K562 (cell line): ENCODE measurements at regions not wholly inside any gene's neighbourhood (a gene's known extent, or its start where the extent isn't known, plus 50 kb on each side); places are given as distances from the start of the nearest gene placed in this dataset.

Experiments used
- ATAC-seq: fragments of 200-7000 bp; cut with Tn5 transposase; 3 replicates; pipeline ENCODE4 v1.9.1; 2020; ENCODE audit warnings: moderate library complexity
- BruUV-seq: library from RNA; stranded (reverse); fragments of 400-500 nt; replicated peaks from 2 replicates; lab custom pipeline; 2021; lab: Mats Ljungman, UMichigan
- CTCF ChIA-PET: fragments of 300-600 bp; formaldehyde crosslinking; extraction: SDS; loops from one replicate; lab custom pipeline; 2021; ENCODE audit warnings: low intra/inter-chr PET ratio; lab: Yijun Ruan, JAX
- POLR2A ChIA-PET: fragments of 300-600, 350-650 bp; sonication (Branson Sonifier 250); formaldehyde crosslinking; extraction: SDS; loops from one replicate; lab custom pipeline; 2021; ENCODE audit warnings: antibody characterized with exemption, inconsistent platforms; lab: Yijun Ruan, JAX
- DNase-seq, 4 experiments: peaks; one replicate each; pipeline versions ENCODE4 v3.0.0 to v3.0.0-alpha.2; 2011 to 2018; ENCODE audit warnings: low spot score in 3 of 4, mixed read lengths in 3 of 4; ENCODE audit errors: extremely low read depth in 1 of 4
- FAIRE-seq: peaks from 2 replicates; lab custom pipeline; 2011; peaks lifted over from hg19 to GRCh38; lab: Jason Lieb, UNC
- H2AFZ ChIP-seq: 2 replicates; pipeline ENCODE4 v1.6.0; 2011; ENCODE audit warnings: low read depth, low read length, control low read depth, inconsistent platforms
- H3K27ac ChIP-seq: fragments of 200-600 bp; 3 replicates; pipeline ENCODE4 v1.8.0; 2011; ENCODE audit warnings: low read depth, mild to moderate bottlenecking, control low read depth, inconsistent platforms, low read length, moderate library complexity, mixed read lengths; ENCODE audit errors: extremely low read depth
- H3K27me3 ChIP-seq, 2 experiments: fragments of 300-600 bp in 1 of 2; 2 replicates in 1 of 2; 3 replicates in 1 of 2; pipeline versions ENCODE4 v1.6.0 to v1.8.0; 2011; ENCODE audit warnings: inconsistent platforms in 2 of 2, low read length in 2 of 2, mild to moderate bottlenecking in 1 of 2, mixed read lengths in 1 of 2, moderate library complexity in 1 of 2; ENCODE audit not compliant: control insufficient read depth in 2 of 2, insufficient read depth in 2 of 2
- H3K36me3 ChIP-seq: fragments of 300-600 bp; 3 replicates; pipeline ENCODE4 v1.8.0; 2011; ENCODE audit warnings: mild to moderate bottlenecking, low read length, inconsistent platforms; ENCODE audit not compliant: control insufficient read depth, insufficient read depth
- H3K4me1 ChIP-seq, 2 experiments: fragments of 200-600 bp in 1 of 2; replicated peaks in 1 of 2; 2 replicates in 1 of 2; 3 replicates in 1 of 2; pipeline versions ENCODE4 v1.5.1 to v1.8.0; 2011; ENCODE audit warnings: inconsistent platforms in 2 of 2, low read length in 2 of 2, mild to moderate bottlenecking in 1 of 2, mixed read lengths in 1 of 2, moderate library complexity in 1 of 2; ENCODE audit not compliant: control insufficient read depth in 2 of 2, insufficient read depth in 2 of 2
- H3K4me2 ChIP-seq: 2 replicates; pipeline ENCODE4 v1.6.1; 2011; ENCODE audit warnings: low read length, control low read depth, inconsistent platforms, mixed read lengths; ENCODE audit not compliant: insufficient read depth
- H3K4me3 ChIP-seq: fragments of 200-600 bp; sonication (generic), shearing (Covaris generic); 2 replicates; pipeline ENCODE4 v1.5.1; 2016; ENCODE audit warnings: control low read depth, inconsistent platforms
- H3K79me2 ChIP-seq: fragments of 200-600 bp; 3 replicates; pipeline ENCODE4 v1.8.0; 2011; ENCODE audit warnings: low read length, inconsistent platforms; ENCODE audit not compliant: control insufficient read depth, insufficient read depth
- H3K9ac ChIP-seq, 2 experiments: 2 replicates each; pipeline versions ENCODE4 v1.6.0 to v1.6.1; 2011; ENCODE audit warnings: low read depth in 2 of 2, low read length in 2 of 2, control low read depth in 1 of 2, inconsistent platforms in 1 of 2, mild to moderate bottlenecking in 1 of 2, mixed read lengths in 1 of 2; ENCODE audit not compliant: insufficient read depth in 1 of 2
- H3K9me1 ChIP-seq: one replicate; pipeline ENCODE4 v1.6.0; 2011; ENCODE audit warnings: inconsistent platforms, mild to moderate bottlenecking, low read length, moderate library complexity; ENCODE audit not compliant: control insufficient read depth, insufficient read depth
- H3K9me3 ChIP-seq: replicated peaks from 2 replicates; pipeline ENCODE4 v1.5.1; 2011; ENCODE audit warnings: low read depth, low read length, inconsistent platforms; ENCODE audit not compliant: control insufficient read depth, insufficient read depth
- H4K20me1 ChIP-seq: replicated peaks from 2 replicates; pipeline ENCODE4 v1.6.1; 2011; ENCODE audit warnings: low read length, inconsistent platforms, mixed read lengths; ENCODE audit not compliant: control insufficient read depth, insufficient read depth
- BACH1 ChIP-seq: fragments of 200-800 bp; sonication (Bioruptor generic); IDR thresholded peaks from 2 replicates; pipeline ENCODE4 v1.6.1; 2016; ENCODE audit warnings: missing genetic modification characterization, missing compliant biosample characterization
- GTF2E2 ChIP-seq: fragments of 200-800 bp; sonication (Bioruptor generic); IDR thresholded peaks from 2 replicates; pipeline ENCODE4 v1.6.1; 2016; ENCODE audit warnings: missing genetic modification characterization, missing compliant biosample characterization
- HDAC1 ChIP-seq, 2 experiments: fragments of 450-650 bp; IDR thresholded peaks; 2 replicates each; pipeline ENCODE4 v1.6.1; 2016 to 2017; ENCODE audit warnings: inconsistent platforms in 1 of 2, mild to moderate bottlenecking in 1 of 2, moderate library complexity in 1 of 2
- HNRNPLL ChIP-seq: fragments of 200-400 bp; formaldehyde crosslinking; IDR thresholded peaks from 2 replicates; pipeline ENCODE4 v1.6.1; 2017; ENCODE audit warnings: low read length, low read depth, mild to moderate bottlenecking; ENCODE audit not compliant: poor library complexity, severe bottlenecking
- MEF2A ChIP-seq: IDR thresholded peaks from 2 replicates; pipeline ENCODE4 v1.6.1; 2011; ENCODE audit warnings: low read depth, mild to moderate bottlenecking, low read length, moderate library complexity; ENCODE audit not compliant: control insufficient read depth
- PML ChIP-seq: IDR thresholded peaks from 2 replicates; pipeline ENCODE4 v1.6.1; 2012; ENCODE audit warnings: low read length, inconsistent platforms
- RNF2 ChIP-seq: sonication (generic); IDR thresholded peaks from 2 replicates; pipeline ENCODE4 v1.6.1; 2016
- RNF219 ChIP-seq: fragments of 250-450 bp; sonication (Bioruptor Pico); IDR thresholded peaks from 2 replicates; pipeline ENCODE4 v1.5.0; 2022; ENCODE audit warnings: mild to moderate bottlenecking
- TAL1 ChIP-seq: fragments of 450-650 bp; IDR thresholded peaks from 2 replicates; pipeline ENCODE4 v1.6.1; 2016; ENCODE audit warnings: mild to moderate bottlenecking
- ZHX1 ChIP-seq: fragments of 150-350 bp; conservative IDR thresholded peaks from 2 replicates; pipeline ENCODE4 v1.6.1; 2014; ENCODE audit warnings: low read length
- ZNF140 ChIP-seq: fragments of 250-450 bp; sonication (Bioruptor Pico); IDR thresholded peaks from 2 replicates; pipeline ENCODE4 v1.8.0; 2021; ENCODE audit warnings: moderate library complexity, mild to moderate bottlenecking, inconsistent platforms
- ZNF639 ChIP-seq, 2 experiments: fragments of 200-800 bp in 1 of 2; sonication (Bioruptor generic) in 1 of 2; sonication (generic) in 1 of 2; formaldehyde crosslinking in 1 of 2; IDR thresholded peaks in 1 of 2; conservative IDR thresholded peaks in 1 of 2; 2 replicates each; pipeline versions ENCODE4 v1.5.0 to v1.6.1; 2016 to 2020; ENCODE audit warnings: missing compliant biosample characterization in 1 of 2, missing genetic modification characterization in 1 of 2, missing genetic modification reagents in 1 of 2
- ZNF696 ChIP-seq: fragments of 250-450 bp; sonication (Bioruptor Pico); conservative IDR thresholded peaks from 2 replicates; pipeline ENCODE4 v1.4.0; 2020; ENCODE audit warnings: mild to moderate bottlenecking, moderate library complexity
- ZNF780A ChIP-seq: fragments of 250-450 bp; sonication (Bioruptor Pico); IDR thresholded peaks from 2 replicates; pipeline ENCODE4 v1.5.0; 2021; ENCODE audit warnings: mild to moderate bottlenecking
- WGBS: fragments of 100-300 bp; shearing (Covaris generic); methylation state at CpG from one replicate; pipeline ENCODE4 v1.1.6; 2016; ENCODE audit warnings: low coverage, mixed read lengths; ENCODE audit not compliant: insufficient coverage; ENCODE audit errors: missing lambda C conversion rate; 5-methylcytosine and 5-hydroxymethylcytosine counted together
- in situ Hi-C: fragments of 300-500 bp; cut with MboI; formaldehyde crosslinking; loops from 4 replicates; pipeline ENCODE4 v1.15.0; 2018; ENCODE audit warnings: inconsistent platforms, mixed read lengths
- intact Hi-C: fragments of 100-400 bp; cut with micrococcal nuclease; formaldehyde crosslinking; loops from 2 replicates; pipeline ENCODE4 v1.14.2; 2022
- TF ChIP-seq, protein P1 (sequence below): IDR thresholded peaks from 2 replicates; pipeline ENCODE4 v1.6.1; 2012; ENCODE audit warnings: low read depth, low read length, improper control_type of control experiment, borderline replicate concordance

- TF ChIP-seq ZHX1, result no peak
- TF ChIP-seq ZNF696, result no peak
- no peak for TF ChIP-seq ZNF639 (CRISPR knock-in tag; conservative IDR thresholded peaks at IDR 0.05 in 1 of 2, IDR thresholded peaks at IDR 0.05 in 1 of 2)
Observed at GRCh38 chr9:74362423-74362822, 134.7 kb upstream of the RORB start (continued).

- Histone ChIP-seq H4K20me1 (no peaks in the 10 kb centered on the region), H2AFZ (no peak overlapping the region), H3K79me2 (no peaks in the 10 kb centered on the region), H3K4me1 (no peaks in the 10 kb centered on the region), H3K27ac (no peak overlapping the region), H3K36me3 (no peaks in the 10 kb centered on the region), H3K9me3 (no peaks in the 10 kb centered on the region), H3K9ac (no peak overlapping the region), H3K9me1 (no peaks in the 10 kb centered on the region), H3K4me3 (no peak overlapping the region), H3K27me3 (no peaks in the 10 kb centered on the region), H3K4me2 (no peak overlapping the region)
- in situ Hi-C loops, result no loop called here
- TF ChIP-seq GTF2E2 (tag) (no peak), PML (no peak), BACH1 (tag) (no peak), HNRNPLL (no peak), HDAC1 (IDR thresholded peaks at IDR 0.05) (no peak), RNF2 (no peak), MEF2A (no peak), ZNF140 (no peak), ZNF780A (CRISPR knock-in tag) (no peak), TAL1 (no peak), RNF219 (CRISPR knock-in tag) (no peak)
- TF ChIP-seq, protein P1, sequence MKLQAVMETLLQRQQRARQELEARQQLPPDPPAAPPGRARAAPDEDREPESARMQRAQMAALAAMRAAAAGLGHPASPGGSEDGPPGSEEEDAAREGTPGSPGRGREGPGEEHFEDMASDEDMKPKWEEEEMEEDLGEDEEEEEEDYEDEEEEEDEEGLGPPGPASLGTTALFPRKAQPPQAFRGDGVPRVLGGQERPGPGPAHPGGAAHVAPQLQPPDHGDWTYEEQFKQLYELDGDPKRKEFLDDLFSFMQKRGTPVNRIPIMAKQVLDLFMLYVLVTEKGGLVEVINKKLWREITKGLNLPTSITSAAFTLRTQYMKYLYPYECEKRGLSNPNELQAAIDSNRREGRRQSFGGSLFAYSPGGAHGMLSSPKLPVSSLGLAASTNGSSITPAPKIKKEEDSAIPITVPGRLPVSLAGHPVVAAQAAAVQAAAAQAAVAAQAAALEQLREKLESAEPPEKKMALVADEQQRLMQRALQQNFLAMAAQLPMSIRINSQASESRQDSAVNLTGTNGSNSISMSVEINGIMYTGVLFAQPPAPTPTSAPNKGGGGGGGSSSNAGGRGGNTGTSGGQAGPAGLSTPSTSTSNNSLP, result no peak
- intact Hi-C loops, result no loop called here
- WGBS, result 0% methylated on average over 3 of the region's 3 CpGs
- ATAC-seq (no peak), FAIRE-seq (no peak), DNase-seq (no peak)
- ChIA-PET CTCF (no interaction called here), POLR2A (no interaction called here)
- no TSS peak for BruUV-seq
Observed at GRCh38 chr9:74366111-74366510, 131.0 kb upstream of the RORB start.
